Naive B cell (primary cell): ENCODE measurements at regions not wholly inside any gene's neighbourhood (a gene's known extent, or its start where the extent isn't known, plus 50 kb on each side); places are given as distances from the start of the nearest gene placed in this dataset.
"Not testable (repeated sequence)": the region's sequence is repeated elsewhere in the genome, so short reads cannot be mapped to it uniquely, and the experiment has no call there.

Experiments used
- ATAC-seq, 2 donors: fragments of 150-1000 bp; cut with Tn5 transposase; 2 replicates each; pipeline ENCODE4 v1.10.0; 2021; ENCODE audit warnings: low read depth in 2 of 2, mild to moderate bottlenecking in 2 of 2, moderate library complexity in 2 of 2
- DNase-seq: peaks from one replicate; pipeline ENCODE4 v3.0.0; 2022
- H3K27ac Mint-ChIP-seq, 6 donors: one replicate each; pipeline ENCODE4 v1.8.0; 2020 to 2022; ENCODE audit warnings: mild to moderate bottlenecking in 6 of 6, mixed read lengths in 6 of 6, moderate library complexity in 5 of 6, inconsistent platforms in 2 of 6
- H3K27me3 Mint-ChIP-seq, 3 donors: one replicate each; pipeline ENCODE4 v1.8.0; 2021 to 2022; ENCODE audit warnings: mixed read lengths in 3 of 3, mild to moderate bottlenecking in 1 of 3
- H3K36me3 Mint-ChIP-seq, 2 donors: one replicate each; pipeline ENCODE4 v1.8.0; 2020 to 2022; ENCODE audit warnings: mixed read lengths in 2 of 2, inconsistent platforms in 1 of 2, mild to moderate bottlenecking in 1 of 2
- H3K4me1 Mint-ChIP-seq, 3 donors: one replicate each; pipeline ENCODE4 v1.8.0; 2020 to 2022; ENCODE audit warnings: mixed read lengths in 3 of 3, inconsistent platforms in 1 of 3, mild to moderate bottlenecking in 1 of 3, moderate library complexity in 1 of 3
- H3K4me3 Mint-ChIP-seq, 8 donors: one replicate each; pipeline ENCODE4 v1.8.0; 2020 to 2022; ENCODE audit warnings: mild to moderate bottlenecking in 8 of 8, mixed read lengths in 8 of 8, moderate library complexity in 8 of 8, inconsistent platforms in 2 of 8
- H3K9me3 Mint-ChIP-seq, 7 donors: one replicate each; pipeline ENCODE4 v1.8.0; 2020 to 2022; ENCODE audit warnings: mixed read lengths in 7 of 7, mild to moderate bottlenecking in 5 of 7, inconsistent platforms in 2 of 7, moderate library complexity in 1 of 7

GRCh38 chr13:48583859-48584311 lies 51.0 kb upstream of the RCBTB2 start:
- Mint-ChIP-seq H3K4me1 (peaks cover 28 to 32% (median 30%) of the 10 kb centered on the region in 3 donors), H3K27me3 (peaks cover 57 to 69% (median 66%) of the 10 kb centered on the region in 3 donors), H3K4me3 (peak overlapping the region in 1 of 8 donors; percentile 66)

GRCh38 chr13:48585456-48585840 lies 52.6 kb upstream of the RCBTB2 start:
- Mint-ChIP-seq H3K4me3 (no peak overlapping the region), H3K9me3 (peaks cover 0 to 6% (median 0%) of the 10 kb centered on the region in 7 donors), H3K4me1 (peaks cover 16 to 25% (median 20%) of the 10 kb centered on the region in 3 donors), H3K27ac (no peak overlapping the region), H3K27me3 (peaks cover 57 to 73% (median 69%) of the 10 kb centered on the region in 3 donors), H3K36me3 (peaks cover 0 to 16% of the 10 kb centered on the region in 2 donors)
- no peak for DNase-seq
- ATAC-seq = no peak

More at GRCh38 chr13:48583859-48584311, 51.0 kb upstream of the RCBTB2 start:
- H3K27ac Mint-ChIP-seq = peak overlapping the region in 1 of 6 donors; percentile 6
- H3K9me3 Mint-ChIP-seq = peaks cover 0 to 6% (median 0%) of the 10 kb centered on the region in 7 donors
- peaks cover 0 to 16% of the 10 kb centered on the region in 2 donors for H3K36me3 Mint-ChIP-seq
- ATAC-seq = no peak
- no peak for DNase-seq

GRCh38 chr13:48586591-48587103 lies 53.8 kb upstream of the RCBTB2 start:
- ATAC-seq = peak; percentile 54

GRCh38 chr13:48588120-48588519 lies 55.2 kb upstream of the RCBTB2 start:
- no peak for DNase-seq
- Mint-ChIP-seq H3K36me3 (peaks cover 0 to 16% of the 10 kb centered on the region in 2 donors), H3K27me3 (peaks cover 47 to 52% (median 49%) of the 10 kb centered on the region in 3 donors), H3K4me1 (peaks cover 12 to 24% (median 18%) of the 10 kb centered on the region in 3 donors), H3K4me3 (no peak overlapping the region), H3K9me3 (peaks cover 0 to 6% (median 0%) of the 10 kb centered on the region in 7 donors), H3K27ac (peak overlapping the region in 1 of 6 donors; percentile 82)
- no peak for ATAC-seq

More at GRCh38 chr13:48586591-48587103, 53.8 kb upstream of the RCBTB2 start:
- H3K4me3 Mint-ChIP-seq = peak overlapping the region in 6 of 8 donors; percentile 10 to 69 (median 52)
- peaks cover 0 to 16% of the 10 kb centered on the region in 2 donors for H3K36me3 Mint-ChIP-seq
- H3K27ac Mint-ChIP-seq = peak overlapping the region in 1 of 6 donors; percentile 5
- peaks cover 12 to 24% (median 18%) of the 10 kb centered on the region in 3 donors for H3K4me1 Mint-ChIP-seq
- H3K9me3 Mint-ChIP-seq = peaks cover 0 to 6% (median 0%) of the 10 kb centered on the region in 7 donors
- no peak for DNase-seq
- H3K27me3 Mint-ChIP-seq = peaks cover 56 to 64% (median 58%) of the 10 kb centered on the region in 3 donors

- Mint-ChIP-seq H3K36me3 (peaks cover 0 to 16% of the 10 kb centered on the region in 2 donors), H3K4me1 (peaks cover 12 to 24% (median 18%) of the 10 kb centered on the region in 3 donors)
- ATAC-seq = no peak
These were observed 57.4 kb upstream of the RCBTB2 start for GRCh38 chr13:48590141-48590901.

GRCh38 chr13:48591124-48591872 lies 58.4 kb upstream of the RCBTB2 start:
- H3K27ac Mint-ChIP-seq = not testable (repeated sequence)

More at GRCh38 chr13:48590141-48590901, 57.4 kb upstream of the RCBTB2 start:
- H3K4me3 Mint-ChIP-seq = no peak overlapping the region
- peaks cover 0 to 6% (median 0%) of the 10 kb centered on the region in 7 donors for H3K9me3 Mint-ChIP-seq
- no peak overlapping the region for H3K27ac Mint-ChIP-seq
- no peak for DNase-seq
- peaks cover 34 to 51% (median 41%) of the 10 kb centered on the region in 3 donors for H3K27me3 Mint-ChIP-seq

GRCh38 chr13:48591889-48592687 lies 59.2 kb upstream of the RCBTB2 start:
- Mint-ChIP-seq H3K4me1 (peaks cover 1 to 12% (median 7%) of the 10 kb centered on the region in 3 donors), H3K27ac (peak overlapping the region in 1 of 6 donors; percentile 48), H3K4me3 (no peak overlapping the region), H3K27me3 (peaks cover 26 to 52% (median 26%) of the 10 kb centered on the region in 3 donors), H3K9me3 (peaks cover 0 to 3% (median 0%) of the 10 kb centered on the region in 7 donors), H3K36me3 (peaks cover 0 to 8% of the 10 kb centered on the region in 2 donors)
- no peak for DNase-seq
- no peak for ATAC-seq

More at GRCh38 chr13:48591124-48591872, 58.4 kb upstream of the RCBTB2 start:
- Mint-ChIP-seq H3K27me3 (peaks cover 27 to 51% (median 33%) of the 10 kb centered on the region in 3 donors), H3K36me3 (peaks cover 0 to 16% of the 10 kb centered on the region in 2 donors), H3K4me1 (peaks cover 8 to 20% (median 15%) of the 10 kb centered on the region in 3 donors)
- not testable (repeated sequence) for DNase-seq, ATAC-seq, H3K4me3 Mint-ChIP-seq, H3K9me3 Mint-ChIP-seq

- Mint-ChIP-seq H3K9me3 (peaks cover 0 to 3% (median 0%) of the 10 kb centered on the region in 7 donors), H3K4me1 (peaks cover 0 to 11% (median 5%) of the 10 kb centered on the region in 3 donors), H3K4me3 (no peak overlapping the region), H3K27me3 (peaks cover 27 to 58% (median 31%) of the 10 kb centered on the region in 3 donors), H3K27ac (no peak overlapping the region), H3K36me3 (peaks cover 0 to 7% of the 10 kb centered on the region in 2 donors)
- ATAC-seq = no peak
- DNase-seq = no peak
These were observed 59.8 kb upstream of the RCBTB2 start for GRCh38 chr13:48592688-48593049.

GRCh38 chr13:48593536-48593935 lies 60.2 kb upstream of the CYSLTR2 start:
- H3K4me1 Mint-ChIP-seq = peaks cover 0 to 9% (median 5%) of the 10 kb centered on the region in 3 donors
- no peak overlapping the region for H3K27ac Mint-ChIP-seq
- ATAC-seq = no peak
- H3K36me3 Mint-ChIP-seq = peaks cover 0 to 2% of the 10 kb centered on the region in 2 donors
- H3K4me3 Mint-ChIP-seq = no peak overlapping the region
- peaks cover 2 to 8% (median 4%) of the 10 kb centered on the region in 7 donors for H3K9me3 Mint-ChIP-seq
- no peak for DNase-seq
- H3K27me3 Mint-ChIP-seq = peaks cover 30 to 63% (median 34%) of the 10 kb centered on the region in 3 donors

GRCh38 chr13:48594096-48594815 lies 59.5 kb upstream of the CYSLTR2 start:
- H3K27me3 Mint-ChIP-seq = peaks cover 23 to 63% (median 36%) of the 10 kb centered on the region in 3 donors
- ATAC-seq = no peak

GRCh38 chr13:48595431-48596429 lies 58.0 kb upstream of the CYSLTR2 start:
- peak in 1 of 2 donors; percentile 61 for ATAC-seq
- no peaks in the 10 kb centered on the region for H3K4me1 Mint-ChIP-seq
- no peak overlapping the region for H3K27ac Mint-ChIP-seq

More at GRCh38 chr13:48594096-48594815, 59.5 kb upstream of the CYSLTR2 start:
- no peak overlapping the region for H3K4me3 Mint-ChIP-seq
- H3K36me3 Mint-ChIP-seq = no peaks in the 10 kb centered on the region
- no peak for DNase-seq
- H3K4me1 Mint-ChIP-seq = peaks cover 0 to 6% (median 5%) of the 10 kb centered on the region in 3 donors
- H3K27ac Mint-ChIP-seq = no peak overlapping the region
- peaks cover 2 to 15% (median 7%) of the 10 kb centered on the region in 7 donors for H3K9me3 Mint-ChIP-seq

More at GRCh38 chr13:48595431-48596429, 58.0 kb upstream of the CYSLTR2 start:
- Mint-ChIP-seq H3K36me3 (no peaks in the 10 kb centered on the region), H3K9me3 (peaks cover 2 to 15% (median 7%) of the 10 kb centered on the region in 7 donors), H3K27me3 (peaks cover 20 to 54% (median 44%) of the 10 kb centered on the region in 3 donors), H3K4me3 (no peak overlapping the region)
- no peak for DNase-seq
